ENCODE measurements at regions not wholly inside any gene's neighbourhood (a gene's known extent, or its start where the extent isn't known, plus 50 kb on each side); places are given as distances from the start of the nearest gene placed in this dataset.

DNA sequence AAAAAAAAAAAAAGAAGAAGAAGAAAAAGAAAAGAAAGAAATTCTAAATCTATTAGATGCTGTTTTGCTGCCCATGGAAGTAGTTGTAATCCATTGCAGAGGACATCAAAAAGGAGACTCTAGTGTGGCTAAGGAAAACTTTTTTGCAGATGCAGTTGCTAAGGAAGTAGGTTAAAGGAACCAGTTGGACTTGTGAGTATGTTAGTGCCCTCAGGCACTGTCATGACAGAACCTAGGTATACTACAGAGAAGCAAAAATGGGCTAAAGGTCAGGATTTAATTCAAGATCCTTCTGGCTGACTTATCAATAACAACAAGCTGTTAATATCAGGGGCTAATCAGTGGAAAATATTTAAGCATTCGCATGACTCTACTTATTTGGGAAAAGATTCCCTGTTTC is 1571.6 kb upstream of the FLRT2 start:
- TF ChIP-seq, protein P1, sequence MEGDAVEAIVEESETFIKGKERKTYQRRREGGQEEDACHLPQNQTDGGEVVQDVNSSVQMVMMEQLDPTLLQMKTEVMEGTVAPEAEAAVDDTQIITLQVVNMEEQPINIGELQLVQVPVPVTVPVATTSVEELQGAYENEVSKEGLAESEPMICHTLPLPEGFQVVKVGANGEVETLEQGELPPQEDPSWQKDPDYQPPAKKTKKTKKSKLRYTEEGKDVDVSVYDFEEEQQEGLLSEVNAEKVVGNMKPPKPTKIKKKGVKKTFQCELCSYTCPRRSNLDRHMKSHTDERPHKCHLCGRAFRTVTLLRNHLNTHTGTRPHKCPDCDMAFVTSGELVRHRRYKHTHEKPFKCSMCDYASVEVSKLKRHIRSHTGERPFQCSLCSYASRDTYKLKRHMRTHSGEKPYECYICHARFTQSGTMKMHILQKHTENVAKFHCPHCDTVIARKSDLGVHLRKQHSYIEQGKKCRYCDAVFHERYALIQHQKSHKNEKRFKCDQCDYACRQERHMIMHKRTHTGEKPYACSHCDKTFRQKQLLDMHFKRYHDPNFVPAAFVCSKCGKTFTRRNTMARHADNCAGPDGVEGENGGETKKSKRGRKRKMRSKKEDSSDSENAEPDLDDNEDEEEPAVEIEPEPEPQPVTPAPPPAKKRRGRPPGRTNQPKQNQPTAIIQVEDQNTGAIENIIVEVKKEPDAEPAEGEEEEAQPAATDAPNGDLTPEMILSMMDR (IDR thresholded peaks at IDR 0.05) = no peak
- TF ChIP-seq POLR2A (IDR thresholded peaks at IDR 0.05) = no peak
